SK-N-SH (cell line): ENCODE measurements at regions not wholly inside any gene's neighbourhood (a gene's known extent, or its start where the extent isn't known, plus 50 kb on each side); places are given as distances from the start of the nearest gene placed in this dataset.

Experiments
- CTCF ChIA-PET: fragments of 300-600, 350-600 bp; formaldehyde crosslinking; extraction: SDS; loops from one replicate; lab custom pipeline; 2021; lab: Yijun Ruan, JAX
- POLR2A ChIA-PET: fragments of 350-600 bp; sonication (Branson Sonifier 250); formaldehyde crosslinking; extraction: SDS; loops from one replicate; lab custom pipeline; 2020; ENCODE audit warnings: antibody characterized with exemption, inconsistent platforms; lab: Yijun Ruan, JAX
- DNase-seq: peaks from one replicate; pipeline ENCODE4 v3.0.0; 2012
- H2AFZ ChIP-seq: fragments of 200-600 bp; sonication (generic); 2 replicates; pipeline ENCODE4 v1.8.1; 2016; ENCODE audit warnings: antibody characterized with exemption, mild to moderate bottlenecking, low read depth
- H3F3A ChIP-seq: fragments of 200-600 bp; sonication (generic); replicated peaks from 2 replicates; pipeline ENCODE3; 2016; ENCODE audit warnings: antibody characterized with exemption, mild to moderate bottlenecking; ENCODE audit not compliant: insufficient read depth
- H3K27ac ChIP-seq, 2 experiments: fragments of 200-500 bp in 1 of 2; fragments of 200-600 bp in 1 of 2; sonication (Bioruptor generic) in 1 of 2; sonication (generic), shearing (Covaris generic) in 1 of 2; 2 replicates each; pipeline versions ENCODE4 v1.5.1 to v1.6.1; 2014 to 2016; ENCODE audit warnings: low read depth in 2 of 2, inconsistent platforms in 1 of 2, low read length in 1 of 2, mild to moderate bottlenecking in 1 of 2, mixed read lengths in 1 of 2
- H3K27me3 ChIP-seq: fragments of 200-600 bp; sonication (generic), shearing (Covaris generic); 2 replicates; pipeline ENCODE4 v1.6.1; 2016; ENCODE audit warnings: mixed run types; ENCODE audit not compliant: insufficient read depth
- H3K36me3 ChIP-seq, 2 experiments: fragments of 200-500 bp in 1 of 2; fragments of 200-600 bp in 1 of 2; sonication (Bioruptor generic) in 1 of 2; sonication (generic) in 1 of 2; replicated peaks in 1 of 2; 2 replicates each; pipeline versions ENCODE3 to v1.5.1; 2014 to 2016; ENCODE audit warnings: low read length in 1 of 2, mild to moderate bottlenecking in 1 of 2; ENCODE audit not compliant: insufficient read depth in 2 of 2, control insufficient read depth in 1 of 2
- H3K4me1 ChIP-seq, 2 experiments: fragments of 200-500 bp in 1 of 2; fragments of 200-600 bp in 1 of 2; sonication (Bioruptor generic) in 1 of 2; sonication (generic), shearing (Covaris generic) in 1 of 2; 2 replicates each; pipeline versions ENCODE4 v1.5.1 to v1.6.1; 2014 to 2016; ENCODE audit warnings: low read depth in 1 of 2, low read length in 1 of 2, mixed run types in 1 of 2; ENCODE audit not compliant: insufficient read depth in 2 of 2, control insufficient read depth in 1 of 2
- H3K4me2 ChIP-seq: fragments of 200-600 bp; sonication (generic), shearing (Covaris generic); 2 replicates; pipeline ENCODE4 v1.6.1; 2017; ENCODE audit warnings: mixed run types
- H3K4me3 ChIP-seq, 2 experiments: fragments of 200-500 bp in 1 of 2; fragments of 200-600 bp in 1 of 2; sonication (Bioruptor generic) in 1 of 2; sonication (generic), shearing (Covaris generic) in 1 of 2; 2 replicates each; pipeline versions ENCODE4 v1.5.1 to v1.8.1; 2014 to 2016; ENCODE audit warnings: low read depth in 2 of 2, inconsistent platforms in 1 of 2, low read length in 1 of 2, mild to moderate bottlenecking in 1 of 2, mixed read lengths in 1 of 2, moderate library complexity in 1 of 2
- H3K79me2 ChIP-seq: fragments of 200-600 bp; sonication (generic); 2 replicates; pipeline ENCODE4 v1.8.1; 2017; ENCODE audit warnings: mild to moderate bottlenecking; ENCODE audit not compliant: insufficient read depth
- H3K9ac ChIP-seq: fragments of 200-600 bp; sonication (generic); 2 replicates; pipeline ENCODE4 v1.6.1; 2017; ENCODE audit warnings: mixed run types
- H3K9me2 ChIP-seq: fragments of 200-600 bp; sonication (generic); 2 replicates; pipeline ENCODE4 v1.6.1; 2017; ENCODE audit warnings: mixed run types
- H3K9me3 ChIP-seq: fragments of 200-600 bp; sonication (generic); 2 replicates; pipeline ENCODE4 v1.6.1; 2017; ENCODE audit warnings: mixed run types, mild to moderate bottlenecking, moderate library complexity
- H4K20me1 ChIP-seq: fragments of 200-600 bp; sonication (generic); 2 replicates; pipeline ENCODE4 v1.6.1; 2017; ENCODE audit warnings: mild to moderate bottlenecking, mixed run types; ENCODE audit not compliant: insufficient read depth
- CHD2 ChIP-seq: fragments of 150-350 bp; IDR thresholded peaks from 2 replicates; pipeline ENCODE4 v1.6.1; 2018; ENCODE audit warnings: low read length; ENCODE audit not compliant: partially characterized antibody
- ELF1 ChIP-seq: IDR thresholded peaks from 2 replicates; pipeline ENCODE4 v1.4.0; 2012
- EP300 ChIP-seq, 2 experiments: IDR thresholded peaks; 2 replicates each; pipeline versions ENCODE4 v1.4.0 to v1.6.1; 2012; ENCODE audit warnings: borderline replicate concordance in 1 of 2, low read depth in 1 of 2, low read length in 1 of 2
- EZH2phosphoT487 ChIP-seq: fragments of 200-600 bp; sonication (generic); IDR thresholded peaks from 2 replicates; pipeline ENCODE4 v1.6.1; 2017; ENCODE audit warnings: low read depth, mixed run types, mild to moderate bottlenecking, antibody characterized with exemption, moderate library complexity, borderline replicate concordance
- FOSL2 ChIP-seq: IDR thresholded peaks from 2 replicates; pipeline ENCODE4 v1.4.0; 2012; ENCODE audit warnings: low read depth, mild to moderate bottlenecking, moderate library complexity, borderline replicate concordance
- GATA2 ChIP-seq: sonication (generic); formaldehyde crosslinking; IDR thresholded peaks from 2 replicates; pipeline ENCODE4 v1.5.0; 2020; ENCODE audit warnings: mild to moderate bottlenecking, missing genetic modification reagents
- JUND ChIP-seq: IDR thresholded peaks from 2 replicates; pipeline ENCODE4 v1.4.0; 2012
- MEF2A ChIP-seq: IDR thresholded peaks from 2 replicates; pipeline ENCODE4 v1.4.0; 2012; ENCODE audit warnings: low read depth, borderline replicate concordance
- NFIC ChIP-seq: IDR thresholded peaks from 2 replicates; pipeline ENCODE4 v1.4.0; 2012; ENCODE audit warnings: borderline replicate concordance
- NRF1 ChIP-seq: IDR thresholded peaks from 2 replicates; pipeline ENCODE4 v1.6.1; 2012; ENCODE audit warnings: low read depth, mild to moderate bottlenecking, low read length
- POLR2AphosphoS5 ChIP-seq: IDR thresholded peaks from 2 replicates; pipeline ENCODE4 v1.6.1; 2012; ENCODE audit warnings: low read depth, low read length
- RAD21 ChIP-seq: IDR thresholded peaks from 2 replicates; pipeline ENCODE4 v1.6.1; 2012; ENCODE audit warnings: mild to moderate bottlenecking, low read length
- RFX5 ChIP-seq: IDR thresholded peaks from 2 replicates; pipeline ENCODE4 v1.6.1; 2012; ENCODE audit warnings: mild to moderate bottlenecking, improper control_type of control experiment, low read length
- RXRA ChIP-seq: IDR thresholded peaks from 2 replicates; pipeline ENCODE4 v1.4.0; 2012; ENCODE audit warnings: low read depth, mild to moderate bottlenecking, borderline replicate concordance
- SIN3A ChIP-seq: IDR thresholded peaks from 2 replicates; pipeline ENCODE4 v1.6.1; 2012; ENCODE audit warnings: low read depth, mild to moderate bottlenecking, low read length, moderate library complexity, borderline replicate concordance
- SMC3 ChIP-seq: IDR thresholded peaks from 2 replicates; pipeline ENCODE4 v1.6.1; 2012; ENCODE audit warnings: low read depth, low read length, improper control_type of control experiment
- TAF1 ChIP-seq: IDR thresholded peaks from 2 replicates; pipeline ENCODE4 v1.6.1; 2012; ENCODE audit warnings: low read depth, mild to moderate bottlenecking, low read length, moderate library complexity, borderline replicate concordance
- TCF12 ChIP-seq: IDR thresholded peaks from 2 replicates; pipeline ENCODE4 v1.4.0; 2012
- TEAD4 ChIP-seq: IDR thresholded peaks from 2 replicates; pipeline ENCODE4 v1.4.0; 2012; ENCODE audit warnings: mild to moderate bottlenecking, borderline replicate concordance; ENCODE audit not compliant: insufficient read depth
- YY1 ChIP-seq: IDR thresholded peaks from 2 replicates; pipeline ENCODE4 v1.4.0; 2012; ENCODE audit warnings: low read depth, mild to moderate bottlenecking
- WGBS: methylation state at CpG from one replicate; pipeline ENCODE4 v1.1.6; 2017; ENCODE audit warnings: low lambda C conversion rate; 5-methylcytosine and 5-hydroxymethylcytosine counted together
- TF ChIP-seq, protein P1 (sequence below): fragments of 150-350 bp; IDR thresholded peaks from 2 replicates; pipeline ENCODE4 v1.6.1; 2016; ENCODE audit warnings: mild to moderate bottlenecking, low read depth, low read length
- TF ChIP-seq, protein P2 (sequence below): IDR thresholded peaks from 2 replicates; pipeline ENCODE4 v1.4.0; 2012; ENCODE audit warnings: low read depth, borderline replicate concordance
- TF ChIP-seq, protein P3 (sequence below): IDR thresholded peaks from 2 replicates; pipeline ENCODE4 v1.4.0; 2012; ENCODE audit warnings: low read depth, borderline replicate concordance
- TF ChIP-seq, protein P4 (sequence below): IDR thresholded peaks from 2 replicates; pipeline ENCODE4; 2012

DNA sequence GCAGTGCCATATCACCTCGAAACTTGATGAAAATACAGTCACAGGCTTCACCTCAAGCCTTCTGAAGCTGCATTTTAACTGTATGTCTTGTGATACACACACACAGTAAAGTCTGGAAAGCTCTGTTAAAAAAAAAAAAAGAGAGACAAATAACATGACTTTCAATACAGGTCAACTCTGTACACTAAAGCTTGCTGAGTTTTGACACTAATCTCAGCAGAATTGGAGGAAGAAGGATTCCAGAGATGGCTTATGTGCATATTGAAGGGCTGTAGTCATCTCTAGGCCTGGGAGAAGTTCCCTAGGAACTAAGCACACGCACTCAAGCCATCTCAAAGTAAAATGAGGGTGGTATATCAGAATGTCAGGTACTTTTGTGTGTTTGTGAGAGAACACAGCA lies 875.1 kb downstream of the EPHA4 start:
- H3K9ac ChIP-seq, result no peak overlapping the region
- no peaks in the 10 kb centered on the region for H3K79me2 ChIP-seq
- WGBS, result 13% methylated on average over 2 of the region's 2 CpGs
- no peaks in the 10 kb centered on the region for H3F3A ChIP-seq
- H3K9me3 ChIP-seq, result no peaks in the 10 kb centered on the region
- no peaks in the 10 kb centered on the region for H3K27me3 ChIP-seq
- no peak overlapping the region for H2AFZ ChIP-seq
- no peak overlapping the region for H3K27ac ChIP-seq
- no peaks in the 10 kb centered on the region for H3K4me1 ChIP-seq
- CTCF ChIA-PET, result interaction anchor here (0.7 kb wide), 1 partner anchor 9 kb away, joined by 3 read pairs; no protein-coding TSS in a partner anchor
- no peak overlapping the region for H3K4me3 ChIP-seq
- no peak for DNase-seq
- no peaks in the 10 kb centered on the region for H4K20me1 ChIP-seq
- H3K36me3 ChIP-seq, result no peaks in the 10 kb centered on the region
- TF ChIP-seq NRF1 (no peak), YY1 (no peak), EZH2phosphoT487 (no peak), RFX5 (no peak), SIN3A (no peak), RAD21 (no peak), CHD2 (no peak), TCF12 (no peak), EP300 (IDR thresholded peaks at IDR 0.05; ENCODE audit: borderline replicate concordance in 1 of 2, low read depth in 1 of 2, low read length in 1 of 2) (no peak), FOSL2 (no peak), TAF1 (no peak)
- TF ChIP-seq, protein P1, sequence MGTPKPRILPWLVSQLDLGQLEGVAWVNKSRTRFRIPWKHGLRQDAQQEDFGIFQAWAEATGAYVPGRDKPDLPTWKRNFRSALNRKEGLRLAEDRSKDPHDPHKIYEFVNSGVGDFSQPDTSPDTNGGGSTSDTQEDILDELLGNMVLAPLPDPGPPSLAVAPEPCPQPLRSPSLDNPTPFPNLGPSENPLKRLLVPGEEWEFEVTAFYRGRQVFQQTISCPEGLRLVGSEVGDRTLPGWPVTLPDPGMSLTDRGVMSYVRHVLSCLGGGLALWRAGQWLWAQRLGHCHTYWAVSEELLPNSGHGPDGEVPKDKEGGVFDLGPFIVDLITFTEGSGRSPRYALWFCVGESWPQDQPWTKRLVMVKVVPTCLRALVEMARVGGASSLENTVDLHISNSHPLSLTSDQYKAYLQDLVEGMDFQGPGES, result no peak
- TF ChIP-seq, protein P2, sequence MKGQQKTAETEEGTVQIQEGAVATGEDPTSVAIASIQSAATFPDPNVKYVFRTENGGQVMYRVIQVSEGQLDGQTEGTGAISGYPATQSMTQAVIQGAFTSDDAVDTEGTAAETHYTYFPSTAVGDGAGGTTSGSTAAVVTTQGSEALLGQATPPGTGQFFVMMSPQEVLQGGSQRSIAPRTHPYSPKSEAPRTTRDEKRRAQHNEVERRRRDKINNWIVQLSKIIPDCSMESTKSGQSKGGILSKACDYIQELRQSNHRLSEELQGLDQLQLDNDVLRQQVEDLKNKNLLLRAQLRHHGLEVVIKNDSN, result no peak
- TF ChIP-seq, protein P3, sequence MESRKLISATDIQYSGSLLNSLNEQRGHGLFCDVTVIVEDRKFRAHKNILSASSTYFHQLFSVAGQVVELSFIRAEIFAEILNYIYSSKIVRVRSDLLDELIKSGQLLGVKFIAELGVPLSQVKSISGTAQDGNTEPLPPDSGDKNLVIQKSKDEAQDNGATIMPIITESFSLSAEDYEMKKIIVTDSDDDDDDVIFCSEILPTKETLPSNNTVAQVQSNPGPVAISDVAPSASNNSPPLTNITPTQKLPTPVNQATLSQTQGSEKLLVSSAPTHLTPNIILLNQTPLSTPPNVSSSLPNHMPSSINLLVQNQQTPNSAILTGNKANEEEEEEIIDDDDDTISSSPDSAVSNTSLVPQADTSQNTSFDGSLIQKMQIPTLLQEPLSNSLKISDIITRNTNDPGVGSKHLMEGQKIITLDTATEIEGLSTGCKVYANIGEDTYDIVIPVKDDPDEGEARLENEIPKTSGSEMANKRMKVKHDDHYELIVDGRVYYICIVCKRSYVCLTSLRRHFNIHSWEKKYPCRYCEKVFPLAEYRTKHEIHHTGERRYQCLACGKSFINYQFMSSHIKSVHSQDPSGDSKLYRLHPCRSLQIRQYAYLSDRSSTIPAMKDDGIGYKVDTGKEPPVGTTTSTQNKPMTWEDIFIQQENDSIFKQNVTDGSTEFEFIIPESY, result no peak
- H3K9me2 ChIP-seq, result no peaks in the 10 kb centered on the region
- H3K4me2 ChIP-seq, result no peak overlapping the region
- POLR2A ChIA-PET, result no interaction called here

DNA sequence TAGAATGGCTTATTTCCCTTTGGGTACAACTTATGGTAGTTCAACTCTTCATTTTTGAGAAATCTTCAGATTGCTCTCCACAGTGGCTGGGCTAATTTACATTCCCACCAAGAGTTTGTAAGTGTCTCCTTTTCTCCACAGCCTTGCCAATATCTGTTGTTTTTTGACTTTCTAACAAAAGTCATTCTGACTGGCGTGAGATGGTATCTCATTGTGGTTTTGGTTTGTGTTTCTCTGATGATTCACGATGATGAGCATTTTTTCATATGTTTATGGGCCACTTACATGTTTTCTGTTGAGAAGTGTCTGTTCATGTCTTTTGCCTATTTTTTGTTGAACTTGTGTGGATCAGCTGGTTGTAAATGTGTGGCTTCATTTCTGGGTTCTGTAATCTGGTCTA lies 871.0 kb downstream of the EPHA4 start:
- no peak overlapping the region for H2AFZ ChIP-seq
- CTCF ChIA-PET, result interaction anchor here (1.7 kb wide), 1 partner anchor 873 kb away, joined by 3 read pairs; no protein-coding TSS in a partner anchor
- no peaks in the 10 kb centered on the region; a peak in 1 of 4 replicates for H3K4me1 ChIP-seq
- no peak overlapping the region for H3K27ac ChIP-seq
- H3K79me2 ChIP-seq, result no peaks in the 10 kb centered on the region
- H3K9ac ChIP-seq, result no peak overlapping the region
- no peak overlapping the region for H3K4me2 ChIP-seq
- H3K4me3 ChIP-seq, result no peak overlapping the region
- H3K9me3 ChIP-seq, result no peaks in the 10 kb centered on the region
- no peaks in the 10 kb centered on the region for H3K36me3 ChIP-seq
- no peaks in the 10 kb centered on the region for H3F3A ChIP-seq
- DNase-seq, result no peak
- no peaks in the 10 kb centered on the region for H3K27me3 ChIP-seq
- POLR2A ChIA-PET, result interaction anchor here (0.6 kb wide), 1 partner anchor 1202 kb away, joined by 3 read pairs; the partner anchor contains the start of gene GMPPA
- H3K9me2 ChIP-seq, result no peaks in the 10 kb centered on the region
- no peaks in the 10 kb centered on the region for H4K20me1 ChIP-seq
- 11% methylated on average over 2 of the region's 2 CpGs for WGBS
- TF ChIP-seq SMC3 (no peak), ELF1 (no peak), YY1 (no peak), JUND (no peak), EZH2phosphoT487 (no peak), MEF2A (no peak), POLR2AphosphoS5 (no peak), TEAD4 (no peak), GATA2 (no peak), TAF1 (no peak), RFX5 (no peak), NFIC (no peak), RXRA (no peak), SIN3A (no peak)
- TF ChIP-seq, protein P4, sequence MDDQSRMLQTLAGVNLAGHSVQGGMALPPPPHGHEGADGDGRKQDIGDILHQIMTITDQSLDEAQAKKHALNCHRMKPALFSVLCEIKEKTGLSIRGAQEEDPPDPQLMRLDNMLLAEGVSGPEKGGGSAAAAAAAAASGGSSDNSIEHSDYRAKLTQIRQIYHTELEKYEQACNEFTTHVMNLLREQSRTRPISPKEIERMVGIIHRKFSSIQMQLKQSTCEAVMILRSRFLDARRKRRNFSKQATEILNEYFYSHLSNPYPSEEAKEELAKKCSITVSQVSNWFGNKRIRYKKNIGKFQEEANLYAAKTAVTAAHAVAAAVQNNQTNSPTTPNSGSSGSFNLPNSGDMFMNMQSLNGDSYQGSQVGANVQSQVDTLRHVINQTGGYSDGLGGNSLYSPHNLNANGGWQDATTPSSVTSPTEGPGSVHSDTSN, result no peak
- TF ChIP-seq, protein P2, result no peak
